ENCODE measurements at regions not wholly inside any gene's neighbourhood (a gene's known extent, or its start where the extent isn't known, plus 50 kb on each side); places are given as distances from the start of the nearest gene placed in this dataset.

DNA sequence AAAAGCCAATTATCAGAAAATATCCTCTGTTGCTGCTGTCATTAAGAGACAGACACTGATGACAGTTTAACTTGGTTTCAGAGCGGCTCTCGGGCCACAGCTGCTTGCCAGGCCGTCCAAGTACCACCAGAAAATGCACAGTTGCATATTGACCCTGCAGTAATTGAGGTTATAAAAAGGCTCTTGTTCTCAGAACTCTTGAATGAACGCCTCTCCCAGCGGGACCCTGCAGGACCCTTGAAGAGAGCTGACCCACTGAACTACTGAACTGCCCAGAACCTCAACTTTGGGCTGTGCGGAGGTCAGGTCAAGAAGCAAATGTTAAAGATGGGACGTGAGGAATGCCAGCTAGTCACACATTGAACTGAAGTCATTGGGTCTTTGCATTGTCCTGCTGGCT is 1559.0 kb upstream of the SLC10A2 start:
- TF ChIP-seq, protein P1, sequence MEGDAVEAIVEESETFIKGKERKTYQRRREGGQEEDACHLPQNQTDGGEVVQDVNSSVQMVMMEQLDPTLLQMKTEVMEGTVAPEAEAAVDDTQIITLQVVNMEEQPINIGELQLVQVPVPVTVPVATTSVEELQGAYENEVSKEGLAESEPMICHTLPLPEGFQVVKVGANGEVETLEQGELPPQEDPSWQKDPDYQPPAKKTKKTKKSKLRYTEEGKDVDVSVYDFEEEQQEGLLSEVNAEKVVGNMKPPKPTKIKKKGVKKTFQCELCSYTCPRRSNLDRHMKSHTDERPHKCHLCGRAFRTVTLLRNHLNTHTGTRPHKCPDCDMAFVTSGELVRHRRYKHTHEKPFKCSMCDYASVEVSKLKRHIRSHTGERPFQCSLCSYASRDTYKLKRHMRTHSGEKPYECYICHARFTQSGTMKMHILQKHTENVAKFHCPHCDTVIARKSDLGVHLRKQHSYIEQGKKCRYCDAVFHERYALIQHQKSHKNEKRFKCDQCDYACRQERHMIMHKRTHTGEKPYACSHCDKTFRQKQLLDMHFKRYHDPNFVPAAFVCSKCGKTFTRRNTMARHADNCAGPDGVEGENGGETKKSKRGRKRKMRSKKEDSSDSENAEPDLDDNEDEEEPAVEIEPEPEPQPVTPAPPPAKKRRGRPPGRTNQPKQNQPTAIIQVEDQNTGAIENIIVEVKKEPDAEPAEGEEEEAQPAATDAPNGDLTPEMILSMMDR (IDR thresholded peaks at IDR 0.05) = no peak
- no peak for TF ChIP-seq POLR2AphosphoS5 (IDR thresholded peaks at IDR 0.05)

Measured in breast epithelium (tissue), 3 donors.